K562 (cell line): ENCODE measurements at regions not wholly inside any gene's neighbourhood (a gene's known extent, or its start where the extent isn't known, plus 50 kb on each side); places are given as distances from the start of the nearest gene placed in this dataset.

Experiments used
- ATAC-seq: fragments of 200-7000 bp; cut with Tn5 transposase; 3 replicates; pipeline ENCODE4 v1.9.1; 2020; ENCODE audit warnings: moderate library complexity
- BruUV-seq: library from RNA; stranded (reverse); fragments of 400-500 nt; replicated peaks from 2 replicates; lab custom pipeline; 2021; lab: Mats Ljungman, UMichigan
- CTCF ChIA-PET: fragments of 300-600 bp; formaldehyde crosslinking; extraction: SDS; loops from one replicate; lab custom pipeline; 2021; ENCODE audit warnings: low intra/inter-chr PET ratio; lab: Yijun Ruan, JAX
- POLR2A ChIA-PET: fragments of 300-600, 350-650 bp; sonication (Branson Sonifier 250); formaldehyde crosslinking; extraction: SDS; loops from one replicate; lab custom pipeline; 2021; ENCODE audit warnings: antibody characterized with exemption, inconsistent platforms; lab: Yijun Ruan, JAX
- DNase-seq, 4 experiments: peaks; one replicate each; pipeline versions ENCODE4 v3.0.0 to v3.0.0-alpha.2; 2011 to 2018; ENCODE audit warnings: low spot score in 3 of 4, mixed read lengths in 3 of 4; ENCODE audit errors: extremely low read depth in 1 of 4
- FAIRE-seq: peaks from 2 replicates; lab custom pipeline; 2011; peaks lifted over from hg19 to GRCh38; lab: Jason Lieb, UNC
- H2AFZ ChIP-seq: 2 replicates; pipeline ENCODE4 v1.6.0; 2011; ENCODE audit warnings: low read depth, low read length, control low read depth, inconsistent platforms
- H3K27ac ChIP-seq: fragments of 200-600 bp; 3 replicates; pipeline ENCODE4 v1.8.0; 2011; ENCODE audit warnings: low read depth, mild to moderate bottlenecking, control low read depth, inconsistent platforms, low read length, moderate library complexity, mixed read lengths; ENCODE audit errors: extremely low read depth
- H3K27me3 ChIP-seq, 2 experiments: fragments of 300-600 bp in 1 of 2; 2 replicates in 1 of 2; 3 replicates in 1 of 2; pipeline versions ENCODE4 v1.6.0 to v1.8.0; 2011; ENCODE audit warnings: inconsistent platforms in 2 of 2, low read length in 2 of 2, mild to moderate bottlenecking in 1 of 2, mixed read lengths in 1 of 2, moderate library complexity in 1 of 2; ENCODE audit not compliant: control insufficient read depth in 2 of 2, insufficient read depth in 2 of 2
- H3K36me3 ChIP-seq: fragments of 300-600 bp; 3 replicates; pipeline ENCODE4 v1.8.0; 2011; ENCODE audit warnings: mild to moderate bottlenecking, low read length, inconsistent platforms; ENCODE audit not compliant: control insufficient read depth, insufficient read depth
- H3K4me1 ChIP-seq, 2 experiments: fragments of 200-600 bp in 1 of 2; replicated peaks in 1 of 2; 2 replicates in 1 of 2; 3 replicates in 1 of 2; pipeline versions ENCODE4 v1.5.1 to v1.8.0; 2011; ENCODE audit warnings: inconsistent platforms in 2 of 2, low read length in 2 of 2, mild to moderate bottlenecking in 1 of 2, mixed read lengths in 1 of 2, moderate library complexity in 1 of 2; ENCODE audit not compliant: control insufficient read depth in 2 of 2, insufficient read depth in 2 of 2
- H3K4me2 ChIP-seq: 2 replicates; pipeline ENCODE4 v1.6.1; 2011; ENCODE audit warnings: low read length, control low read depth, inconsistent platforms, mixed read lengths; ENCODE audit not compliant: insufficient read depth
- H3K4me3 ChIP-seq: fragments of 200-600 bp; sonication (generic), shearing (Covaris generic); 2 replicates; pipeline ENCODE4 v1.5.1; 2016; ENCODE audit warnings: control low read depth, inconsistent platforms
- H3K79me2 ChIP-seq: fragments of 200-600 bp; 3 replicates; pipeline ENCODE4 v1.8.0; 2011; ENCODE audit warnings: low read length, inconsistent platforms; ENCODE audit not compliant: control insufficient read depth, insufficient read depth
- H3K9ac ChIP-seq, 2 experiments: 2 replicates each; pipeline versions ENCODE4 v1.6.0 to v1.6.1; 2011; ENCODE audit warnings: low read depth in 2 of 2, low read length in 2 of 2, control low read depth in 1 of 2, inconsistent platforms in 1 of 2, mild to moderate bottlenecking in 1 of 2, mixed read lengths in 1 of 2; ENCODE audit not compliant: insufficient read depth in 1 of 2
- H3K9me1 ChIP-seq: one replicate; pipeline ENCODE4 v1.6.0; 2011; ENCODE audit warnings: inconsistent platforms, mild to moderate bottlenecking, low read length, moderate library complexity; ENCODE audit not compliant: control insufficient read depth, insufficient read depth
- H3K9me3 ChIP-seq: replicated peaks from 2 replicates; pipeline ENCODE4 v1.5.1; 2011; ENCODE audit warnings: low read depth, low read length, inconsistent platforms; ENCODE audit not compliant: control insufficient read depth, insufficient read depth
- H4K20me1 ChIP-seq: replicated peaks from 2 replicates; pipeline ENCODE4 v1.6.1; 2011; ENCODE audit warnings: low read length, inconsistent platforms, mixed read lengths; ENCODE audit not compliant: control insufficient read depth, insufficient read depth
- GATAD2B ChIP-seq: fragments of 450-650 bp; IDR thresholded peaks from 2 replicates; pipeline ENCODE4 v1.6.1; 2017; ENCODE audit warnings: mild to moderate bottlenecking, borderline replicate concordance
- WGBS: fragments of 100-300 bp; shearing (Covaris generic); methylation state at CpG from one replicate; pipeline ENCODE4 v1.1.6; 2016; ENCODE audit warnings: low coverage, mixed read lengths; ENCODE audit not compliant: insufficient coverage; ENCODE audit errors: missing lambda C conversion rate; 5-methylcytosine and 5-hydroxymethylcytosine counted together
- in situ Hi-C: fragments of 300-500 bp; cut with MboI; formaldehyde crosslinking; loops from 4 replicates; pipeline ENCODE4 v1.15.0; 2018; ENCODE audit warnings: inconsistent platforms, mixed read lengths
- intact Hi-C: fragments of 100-400 bp; cut with micrococcal nuclease; formaldehyde crosslinking; loops from 2 replicates; pipeline ENCODE4 v1.14.2; 2022
- TF ChIP-seq, protein P1 (sequence below): fragments of 250-450 bp; sonication (Bioruptor Pico); IDR thresholded peaks from 2 replicates; pipeline ENCODE4 v1.4.0; 2020
- TF ChIP-seq, protein P2 (sequence below), 2 experiments: fragments of 450-650 bp in 1 of 2; sonication (generic) in 1 of 2; formaldehyde crosslinking; conservative IDR thresholded peaks; 2 replicates each; pipeline versions ENCODE4 v1.4.0 to v1.8.1; 2020 to 2022; ENCODE audit warnings: mild to moderate bottlenecking in 1 of 2, missing genetic modification reagents in 1 of 2

- 0% methylated on average over 1 of the region's 1 CpG for WGBS
- CTCF ChIA-PET, result no interaction called here
- FAIRE-seq, result no peak
These were observed 604.2 kb upstream of the CLINT1 start for GRCh38 chr5:158463188-158463587.

More at GRCh38 chr5:158463188-158463587, 604.2 kb upstream of the CLINT1 start:
- no peak overlapping the region for H2AFZ ChIP-seq
- in situ Hi-C loops, result no loop called here
- no peak overlapping the region for H3K27ac ChIP-seq
- no peak for DNase-seq
- H3K9ac ChIP-seq, result no peak overlapping the region
- POLR2A ChIA-PET, result no interaction called here
- BruUV-seq, result no TSS peak
- H4K20me1 ChIP-seq, result no peaks in the 10 kb centered on the region
- H3K36me3 ChIP-seq, result no peaks in the 10 kb centered on the region
- TF ChIP-seq, protein P1, sequence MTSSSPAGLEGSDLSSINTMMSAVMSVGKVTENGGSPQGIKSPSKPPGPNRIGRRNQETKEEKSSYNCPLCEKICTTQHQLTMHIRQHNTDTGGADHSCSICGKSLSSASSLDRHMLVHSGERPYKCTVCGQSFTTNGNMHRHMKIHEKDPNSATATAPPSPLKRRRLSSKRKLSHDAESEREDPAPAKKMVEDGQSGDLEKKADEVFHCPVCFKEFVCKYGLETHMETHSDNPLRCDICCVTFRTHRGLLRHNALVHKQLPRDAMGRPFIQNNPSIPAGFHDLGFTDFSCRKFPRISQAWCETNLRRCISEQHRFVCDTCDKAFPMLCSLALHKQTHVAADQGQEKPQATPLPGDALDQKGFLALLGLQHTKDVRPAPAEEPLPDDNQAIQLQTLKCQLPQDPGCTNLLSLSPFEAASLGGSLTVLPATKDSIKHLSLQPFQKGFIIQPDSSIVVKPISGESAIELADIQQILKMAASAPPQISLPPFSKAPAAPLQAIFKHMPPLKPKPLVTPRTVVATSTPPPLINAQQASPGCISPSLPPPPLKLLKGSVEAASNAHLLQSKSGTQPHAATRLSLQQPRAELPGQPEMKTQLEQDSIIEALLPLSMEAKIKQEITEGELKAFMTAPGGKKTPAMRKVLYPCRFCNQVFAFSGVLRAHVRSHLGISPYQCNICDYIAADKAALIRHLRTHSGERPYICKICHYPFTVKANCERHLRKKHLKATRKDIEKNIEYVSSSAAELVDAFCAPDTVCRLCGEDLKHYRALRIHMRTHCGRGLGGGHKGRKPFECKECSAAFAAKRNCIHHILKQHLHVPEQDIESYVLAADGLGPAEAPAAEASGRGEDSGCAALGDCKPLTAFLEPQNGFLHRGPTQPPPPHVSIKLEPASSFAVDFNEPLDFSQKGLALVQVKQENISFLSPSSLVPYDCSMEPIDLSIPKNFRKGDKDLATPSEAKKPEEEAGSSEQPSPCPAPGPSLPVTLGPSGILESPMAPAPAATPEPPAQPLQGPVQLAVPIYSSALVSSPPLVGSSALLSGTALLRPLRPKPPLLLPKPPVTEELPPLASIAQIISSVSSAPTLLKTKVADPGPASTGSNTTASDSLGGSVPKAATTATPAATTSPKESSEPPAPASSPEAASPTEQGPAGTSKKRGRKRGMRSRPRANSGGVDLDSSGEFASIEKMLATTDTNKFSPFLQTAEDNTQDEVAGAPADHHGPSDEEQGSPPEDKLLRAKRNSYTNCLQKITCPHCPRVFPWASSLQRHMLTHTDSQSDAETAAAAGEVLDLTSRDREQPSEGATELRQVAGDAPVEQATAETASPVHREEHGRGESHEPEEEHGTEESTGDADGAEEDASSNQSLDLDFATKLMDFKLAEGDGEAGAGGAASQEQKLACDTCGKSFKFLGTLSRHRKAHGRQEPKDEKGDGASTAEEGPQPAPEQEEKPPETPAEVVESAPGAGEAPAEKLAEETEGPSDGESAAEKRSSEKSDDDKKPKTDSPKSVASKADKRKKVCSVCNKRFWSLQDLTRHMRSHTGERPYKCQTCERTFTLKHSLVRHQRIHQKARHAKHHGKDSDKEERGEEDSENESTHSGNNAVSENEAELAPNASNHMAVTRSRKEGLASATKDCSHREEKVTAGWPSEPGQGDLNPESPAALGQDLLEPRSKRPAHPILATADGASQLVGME (CRISPR knock-in tag), result no peak
- TF ChIP-seq, protein P2, sequence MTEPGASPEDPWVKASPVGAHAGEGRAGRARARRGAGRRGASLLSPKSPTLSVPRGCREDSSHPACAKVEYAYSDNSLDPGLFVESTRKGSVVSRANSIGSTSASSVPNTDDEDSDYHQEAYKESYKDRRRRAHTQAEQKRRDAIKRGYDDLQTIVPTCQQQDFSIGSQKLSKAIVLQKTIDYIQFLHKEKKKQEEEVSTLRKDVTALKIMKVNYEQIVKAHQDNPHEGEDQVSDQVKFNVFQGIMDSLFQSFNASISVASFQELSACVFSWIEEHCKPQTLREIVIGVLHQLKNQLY (CRISPR knock-in tag; conservative IDR thresholded peaks at IDR 0.05), result no peak
- no peak for TF ChIP-seq GATAD2B
- no peaks in the 10 kb centered on the region for H3K9me1 ChIP-seq
- no peaks in the 10 kb centered on the region for H3K27me3 ChIP-seq
- intact Hi-C loops, result no loop called here
- H3K9me3 ChIP-seq, result no peaks in the 10 kb centered on the region
- no peaks in the 10 kb centered on the region for H3K79me2 ChIP-seq
- H3K4me1 ChIP-seq, result no peaks in the 10 kb centered on the region
- no peak overlapping the region for H3K4me3 ChIP-seq
- H3K4me2 ChIP-seq, result no peak overlapping the region
- no peak for ATAC-seq
